Calu3 (cell line): ENCODE measurements at regions not wholly inside any gene's neighbourhood (a gene's known extent, or its start where the extent isn't known, plus 50 kb on each side); places are given as distances from the start of the nearest gene placed in this dataset. TPM values are rescaled to one million over a fixed set of nuclear protein-coding genes. Genes with fewer than 3 reads are reported as not detected.

ENCODE experiments used
- BruUV-seq: library from RNA; stranded (reverse); fragments of 400-500 nt; replicated peaks from 2 replicates; lab custom pipeline; 2021; lab: Mats Ljungman, UMichigan
- CTCF ChIA-PET: fragments of 300-600 bp; sonication (Branson Sonifier 250); formaldehyde crosslinking; loops from one replicate; lab custom pipeline; 2022; ENCODE audit warnings: antibody characterized with exemption; lab: Charles Lee
- DNase-seq: peaks from one replicate; pipeline ENCODE4 v3.0.0; 2022
- H3K27ac Mint-ChIP-seq: one replicate; pipeline ENCODE4 v1.8.0; 2022; ENCODE audit warnings: mixed read lengths; ENCODE audit not compliant: unreplicated experiment
- H3K27me3 Mint-ChIP-seq: one replicate; pipeline ENCODE4 v1.8.0; 2022; ENCODE audit warnings: mixed read lengths; ENCODE audit not compliant: unreplicated experiment
- H3K36me3 Mint-ChIP-seq: one replicate; pipeline ENCODE4 v1.8.0; 2022; ENCODE audit warnings: mild to moderate bottlenecking, moderate library complexity, mixed read lengths; ENCODE audit not compliant: insufficient read depth, unreplicated experiment
- H3K4me1 Mint-ChIP-seq: one replicate; pipeline ENCODE4 v1.8.0; 2022; ENCODE audit warnings: mild to moderate bottlenecking, low read depth, mixed read lengths; ENCODE audit not compliant: unreplicated experiment
- H3K4me3 Mint-ChIP-seq: one replicate; pipeline ENCODE4 v1.8.0; 2022; ENCODE audit warnings: mild to moderate bottlenecking, low read depth, moderate library complexity, mixed read lengths; ENCODE audit not compliant: unreplicated experiment
- H3K9me3 Mint-ChIP-seq: one replicate; pipeline ENCODE4 v1.8.0; 2022; ENCODE audit warnings: low read depth, mixed read lengths; ENCODE audit not compliant: unreplicated experiment
- intact Hi-C: fragments of 100-400 bp; cut with micrococcal nuclease; formaldehyde crosslinking; loops from one replicate; pipeline ENCODE4 v1.10.0; 2022; ENCODE audit not compliant: unreplicated experiment
- microRNA-seq: library from miRNA; unstranded; fragments of <30 nt; microRNA quantifications from one replicate; pipeline ENCODE4 v1.2.0, GENCODE V29; 2022
- TF ChIP-seq, protein P1 (sequence below): fragments of 200-600 bp; IDR thresholded peaks from one replicate; pipeline ENCODE4 v1.8.0; 2022; ENCODE audit warnings: antibody characterized with exemption; ENCODE audit not compliant: unreplicated experiment

DNA sequence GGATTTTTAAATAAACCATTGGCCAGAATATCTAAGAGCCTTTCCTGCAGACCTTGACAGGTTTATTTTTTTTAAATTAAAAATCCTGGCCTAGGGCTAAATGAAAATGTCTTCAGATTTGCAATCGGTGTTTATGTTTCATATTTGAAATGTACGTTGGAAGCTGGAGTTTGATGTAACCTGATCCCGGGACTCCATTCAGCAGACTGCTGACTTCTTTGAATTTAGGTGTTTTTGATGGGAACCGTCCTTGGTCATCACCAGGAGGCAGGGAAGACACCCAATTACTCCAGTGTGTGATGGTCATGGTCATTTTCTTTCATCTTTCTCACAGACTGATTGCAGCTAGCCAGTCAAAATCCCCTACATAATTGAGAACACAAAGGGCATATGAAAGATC is 60.1 kb upstream of the BRINP1 start:
- Mint-ChIP-seq H3K4me3 (no peak overlapping the region), H3K4me1 (no peaks in the 10 kb centered on the region), H3K9me3 (no peaks in the 10 kb centered on the region), H3K27ac (no peak overlapping the region), H3K27me3 (no peaks in the 10 kb centered on the region), H3K36me3 (no peaks in the 10 kb centered on the region)
- no peak for DNase-seq
- no TSS peak for BruUV-seq
- intact Hi-C loops = no loop called here
- CTCF ChIA-PET = no interaction called here
- TF ChIP-seq, protein P1, sequence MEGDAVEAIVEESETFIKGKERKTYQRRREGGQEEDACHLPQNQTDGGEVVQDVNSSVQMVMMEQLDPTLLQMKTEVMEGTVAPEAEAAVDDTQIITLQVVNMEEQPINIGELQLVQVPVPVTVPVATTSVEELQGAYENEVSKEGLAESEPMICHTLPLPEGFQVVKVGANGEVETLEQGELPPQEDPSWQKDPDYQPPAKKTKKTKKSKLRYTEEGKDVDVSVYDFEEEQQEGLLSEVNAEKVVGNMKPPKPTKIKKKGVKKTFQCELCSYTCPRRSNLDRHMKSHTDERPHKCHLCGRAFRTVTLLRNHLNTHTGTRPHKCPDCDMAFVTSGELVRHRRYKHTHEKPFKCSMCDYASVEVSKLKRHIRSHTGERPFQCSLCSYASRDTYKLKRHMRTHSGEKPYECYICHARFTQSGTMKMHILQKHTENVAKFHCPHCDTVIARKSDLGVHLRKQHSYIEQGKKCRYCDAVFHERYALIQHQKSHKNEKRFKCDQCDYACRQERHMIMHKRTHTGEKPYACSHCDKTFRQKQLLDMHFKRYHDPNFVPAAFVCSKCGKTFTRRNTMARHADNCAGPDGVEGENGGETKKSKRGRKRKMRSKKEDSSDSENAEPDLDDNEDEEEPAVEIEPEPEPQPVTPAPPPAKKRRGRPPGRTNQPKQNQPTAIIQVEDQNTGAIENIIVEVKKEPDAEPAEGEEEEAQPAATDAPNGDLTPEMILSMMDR = no peak

DNA sequence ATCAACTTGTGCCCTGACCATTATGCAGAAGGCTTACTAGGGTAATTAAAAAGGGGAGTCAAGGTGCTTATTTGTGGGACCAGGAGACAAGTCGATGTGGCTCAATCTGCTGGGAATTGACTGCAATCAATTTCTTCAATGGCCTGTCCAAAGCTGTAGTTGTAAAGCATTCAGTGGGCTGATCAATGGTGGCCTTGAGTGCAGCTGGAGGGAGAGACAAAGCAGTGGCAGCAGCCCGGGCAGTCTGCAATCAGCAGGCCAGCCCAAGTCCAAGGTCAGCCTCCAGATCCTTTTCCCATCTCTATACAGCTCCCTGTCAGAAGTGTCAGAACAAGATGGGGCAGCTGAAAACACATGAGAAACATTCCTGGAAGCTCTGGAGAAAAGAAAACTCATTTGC is 51.0 kb upstream of the BRINP1 start:
- DNase-seq = no peak
- BruUV-seq = no TSS peak
- TF ChIP-seq, protein P1 = no peak
- intact Hi-C loops = no loop called here
- no peak overlapping the region for H3K4me3 Mint-ChIP-seq
- peaks cover 7% of the 10 kb centered on the region for H3K9me3 Mint-ChIP-seq
- no peaks in the 10 kb centered on the region for H3K27me3 Mint-ChIP-seq
- CTCF ChIA-PET = no interaction called here
- H3K27ac Mint-ChIP-seq = no peak overlapping the region
- no peaks in the 10 kb centered on the region for H3K4me1 Mint-ChIP-seq
- H3K36me3 Mint-ChIP-seq = no peaks in the 10 kb centered on the region

Small RNA genes lying in the stretch of these regions (microRNA-seq; reads per million reads assigned to microRNA genes)
- gene MIR147A = not detected
